LNCaP clone FGC (cell line): ENCODE measurements at regions not wholly inside any gene's neighbourhood (a gene's known extent, or its start where the extent isn't known, plus 50 kb on each side); places are given as distances from the start of the nearest gene placed in this dataset.

ENCODE experiments used
- DNase-seq: peaks from one replicate; pipeline ENCODE4 v3.0.0-alpha.2; 2011; ENCODE audit warnings: low read depth
- H3K4me3 ChIP-seq: 2 replicates; pipeline ENCODE4 v1.5.1; 2011; ENCODE audit warnings: mild to moderate bottlenecking, low read depth, low read length, control low read depth
- CTCF ChIP-seq: IDR thresholded peaks from 2 replicates; pipeline ENCODE4 v1.5.1; 2012; ENCODE audit warnings: mild to moderate bottlenecking; ENCODE audit not compliant: control insufficient read depth, insufficient read depth; ENCODE audit errors: extremely low read depth

GRCh38 chr12:75837700-75838099, 193.9 kb downstream of the PHLDA1 start:
- TF ChIP-seq CTCF: no peak
- no peak overlapping the region for H3K4me3 ChIP-seq
- DNase-seq: no peak

GRCh38 chr12:75836533-75836932, 195.0 kb downstream of the PHLDA1 start:
- no peak for DNase-seq
- no peak overlapping the region for H3K4me3 ChIP-seq
- no peak for TF ChIP-seq CTCF

DNA sequence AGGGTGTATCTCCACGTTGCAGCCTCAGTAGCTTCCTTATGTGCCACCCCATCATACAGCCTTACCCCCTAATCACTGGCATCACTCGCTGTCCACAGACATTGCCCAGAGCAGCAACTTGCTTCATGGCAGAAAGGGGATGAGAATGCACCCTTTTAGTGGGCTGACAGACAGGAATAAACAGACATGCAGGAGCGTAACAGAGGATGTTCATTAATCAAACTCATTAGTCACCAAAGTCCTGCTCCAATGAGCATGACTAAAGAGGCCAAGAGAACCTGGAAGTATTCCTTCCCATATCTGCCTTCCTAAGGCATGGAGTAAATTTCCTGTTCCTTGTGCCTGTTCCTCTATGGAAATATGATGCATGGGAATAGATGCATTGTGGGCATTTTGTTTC, 197.0 kb downstream of the PHLDA1 start:
- DNase-seq: no peak
- no peak overlapping the region for H3K4me3 ChIP-seq
- TF ChIP-seq CTCF: no peak

- no peak overlapping the region for H3K4me3 ChIP-seq
- no peak for DNase-seq
- TF ChIP-seq CTCF: no peak
Measured at GRCh38 chr12:75833268-75833667, 198.3 kb downstream of the PHLDA1 start.

DNA sequence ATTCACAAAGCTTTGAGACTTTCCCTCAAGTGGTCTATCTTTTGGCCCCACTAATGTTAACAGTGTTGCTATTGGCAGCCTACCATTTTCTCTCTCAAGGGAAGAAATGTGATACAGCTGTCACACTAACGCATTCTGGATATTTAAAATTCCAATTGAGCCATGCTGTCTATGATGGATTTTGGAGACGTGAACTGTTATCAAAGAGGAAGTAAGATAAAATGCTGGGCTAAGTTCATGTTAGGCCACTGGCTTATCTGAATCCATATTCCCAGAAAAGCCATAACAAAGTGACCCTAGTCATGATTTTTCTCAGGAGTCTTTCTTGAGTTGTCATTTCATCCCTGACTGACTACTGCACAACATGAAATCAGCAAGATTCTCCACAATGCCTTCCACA, 200.2 kb downstream of the PHLDA1 start:
- H3K4me3 ChIP-seq: no peak overlapping the region
- DNase-seq: no peak
- no peak for TF ChIP-seq CTCF

DNA sequence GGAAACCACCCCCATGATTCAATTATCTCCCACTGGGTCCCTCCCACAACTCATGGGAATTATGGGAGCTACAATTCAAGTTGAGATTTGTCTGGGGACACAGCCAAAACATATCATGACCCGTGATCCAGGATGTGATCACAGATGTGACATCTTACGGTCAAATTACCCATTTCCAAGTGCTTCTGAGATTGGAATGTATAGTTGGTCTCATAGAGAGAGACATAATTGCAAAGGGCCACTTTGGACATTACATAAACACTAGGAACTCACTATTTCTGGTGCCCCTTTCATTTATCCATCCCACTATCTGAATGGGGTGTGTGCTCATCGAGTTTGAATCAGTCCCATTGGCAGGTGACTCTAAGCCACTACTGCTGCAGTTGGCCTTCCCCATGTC, 204.5 kb downstream of the PHLDA1 start:
- no peak for TF ChIP-seq CTCF
- no peak overlapping the region for H3K4me3 ChIP-seq
- DNase-seq: no peak

- H3K4me3 ChIP-seq: no peak overlapping the region
- no peak for TF ChIP-seq CTCF
- DNase-seq: no peak
Measured at GRCh38 chr12:75825686-75826085, 205.9 kb downstream of the PHLDA1 start.
